ACC112 (cell line): ENCODE measurements at regions not wholly inside any gene's neighbourhood (a gene's known extent, or its start where the extent isn't known, plus 50 kb on each side); places are given as distances from the start of the nearest gene placed in this dataset.

Experiments
- H2AFZ ChIP-seq: fragments of 200-600 bp; sonication (generic); one replicate; pipeline ENCODE4 v1.6.0; 2017; ENCODE audit warnings: antibody characterized with exemption, low read length; ENCODE audit not compliant: unreplicated experiment
- H3K27ac ChIP-seq: fragments of 200-600 bp; sonication (generic); 2 replicates; pipeline ENCODE4 v1.5.1; 2014; ENCODE audit warnings: low read depth, mild to moderate bottlenecking, antibody characterized with exemption, low read length, moderate library complexity
- H3K27me3 ChIP-seq: fragments of 200-600 bp; sonication (generic); 2 replicates; pipeline ENCODE4 v1.6.1; 2014; ENCODE audit warnings: mild to moderate bottlenecking, antibody characterized with exemption, low read length, moderate library complexity, mixed read lengths; ENCODE audit not compliant: insufficient read depth
- H3K36me3 ChIP-seq: fragments of 200-600 bp; sonication (generic); 2 replicates; pipeline ENCODE4 v1.6.1; 2016; ENCODE audit warnings: mild to moderate bottlenecking, antibody characterized with exemption, low read length, moderate library complexity, mixed read lengths; ENCODE audit not compliant: insufficient read depth
- H3K4me1 ChIP-seq: fragments of 200-600 bp; sonication (generic); one replicate; pipeline ENCODE4 v1.6.1; 2016; ENCODE audit warnings: low read length, mixed read lengths; ENCODE audit not compliant: insufficient read depth, unreplicated experiment, control insufficient read depth
- H3K4me3 ChIP-seq: fragments of 200-600 bp; sonication (generic); 2 replicates; pipeline ENCODE4 v1.5.1; 2014; ENCODE audit warnings: mild to moderate bottlenecking, low read depth, low read length
- H3K79me2 ChIP-seq: fragments of 200-600 bp; sonication (generic); one replicate; pipeline ENCODE4 v1.6.0; 2016; ENCODE audit warnings: low read length; ENCODE audit not compliant: control insufficient read depth, unreplicated experiment, insufficient read depth

DNA sequence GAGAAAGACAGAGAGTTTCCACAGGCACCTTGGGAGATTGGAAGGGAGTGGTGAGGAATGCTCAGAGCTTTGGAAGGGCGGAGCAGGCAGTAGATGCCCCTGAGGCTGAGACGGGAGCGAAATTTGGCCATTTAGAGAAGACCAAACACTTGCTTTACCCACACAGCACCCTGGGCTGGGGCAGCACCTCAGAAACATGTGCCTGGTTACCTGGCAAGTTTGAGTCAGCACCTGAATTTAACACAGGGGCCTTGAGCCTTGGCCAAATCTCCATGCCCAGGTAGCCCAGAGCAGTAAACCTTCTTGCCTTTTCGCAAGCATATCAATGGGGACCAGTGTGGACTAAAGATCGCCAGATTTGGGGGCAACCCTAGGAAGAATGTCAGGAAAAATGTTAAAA is 111.9 kb upstream of the NFE2L3 start:
- Histone ChIP-seq H2AFZ (no peak overlapping the region), H3K27me3 (peaks cover 6% of the 10 kb centered on the region; the same call in 1 of the 2 replicates), H3K79me2 (no peaks in the 10 kb centered on the region), H3K4me3 (no peak overlapping the region), H3K4me1 (no peaks in the 10 kb centered on the region), H3K36me3 (no peaks in the 10 kb centered on the region), H3K27ac (no peak overlapping the region)

DNA sequence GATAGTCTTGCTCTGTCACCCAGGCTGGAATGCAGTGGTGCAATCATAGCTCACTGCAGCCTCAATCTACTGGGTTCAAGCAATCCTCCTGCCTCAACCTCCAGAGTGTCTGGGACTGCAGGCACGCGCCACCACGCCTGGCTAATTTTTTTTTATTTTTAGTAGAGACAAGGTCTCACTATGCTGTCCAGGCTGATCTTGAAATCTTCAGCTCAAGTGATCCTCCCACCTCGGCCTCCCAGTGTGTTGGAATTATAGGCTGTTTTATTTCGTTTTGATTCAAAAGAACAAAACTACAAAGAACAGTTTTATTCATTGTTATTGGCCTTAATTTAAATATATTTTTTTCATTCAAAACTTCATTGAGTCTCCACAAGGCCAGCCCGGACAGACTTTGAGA is 109.8 kb upstream of the NFE2L3 start:
- no peaks in the 10 kb centered on the region for H3K79me2 ChIP-seq
- no peak overlapping the region for H3K4me3 ChIP-seq
- no peaks in the 10 kb centered on the region for H3K36me3 ChIP-seq
- H3K27me3 ChIP-seq, result peaks cover 8% of the 10 kb centered on the region; the same call in 1 of the 2 replicates
- H2AFZ ChIP-seq, result no peak overlapping the region
- no peak overlapping the region for H3K27ac ChIP-seq
- no peaks in the 10 kb centered on the region for H3K4me1 ChIP-seq

GRCh38 chr7:26043801-26044200 is 108.2 kb upstream of the NFE2L3 start:
- no peak overlapping the region for H2AFZ ChIP-seq
- no peaks in the 10 kb centered on the region for H3K4me1 ChIP-seq
- H3K27me3 ChIP-seq, result peaks cover 8% of the 10 kb centered on the region
- no peaks in the 10 kb centered on the region for H3K79me2 ChIP-seq
- H3K27ac ChIP-seq, result no peak overlapping the region
- no peak overlapping the region for H3K4me3 ChIP-seq
- H3K36me3 ChIP-seq, result no peaks in the 10 kb centered on the region

- H2AFZ ChIP-seq, result no peak overlapping the region
- no peak overlapping the region for H3K27ac ChIP-seq
- no peaks in the 10 kb centered on the region for H3K4me1 ChIP-seq
- peaks cover 12% of the 10 kb centered on the region for H3K27me3 ChIP-seq
- H3K79me2 ChIP-seq, result no peaks in the 10 kb centered on the region
- H3K36me3 ChIP-seq, result no peaks in the 10 kb centered on the region
- no peak overlapping the region for H3K4me3 ChIP-seq
These were observed 107.7 kb upstream of the NFE2L3 start for GRCh38 chr7:26044320-26044719.

DNA sequence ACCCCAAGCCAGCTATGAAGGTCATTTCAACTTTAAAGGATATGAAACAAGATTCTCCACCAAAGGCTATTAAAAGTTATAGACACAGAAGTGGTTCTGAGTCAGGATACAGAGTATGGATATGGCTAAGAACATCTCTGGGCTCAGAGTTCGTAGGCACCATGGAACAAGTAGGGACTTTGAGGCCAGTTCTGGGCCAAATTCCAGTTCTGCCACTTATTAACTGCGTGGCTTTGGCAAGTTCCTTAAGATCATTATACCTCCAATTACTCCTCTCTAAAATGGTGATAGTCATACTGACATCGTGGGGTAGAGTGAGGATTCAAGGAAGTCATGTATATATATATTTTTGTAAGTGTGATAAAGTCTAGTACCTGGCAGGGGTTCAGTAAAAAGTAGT is 105.8 kb upstream of the NFE2L3 start:
- no peak overlapping the region for H2AFZ ChIP-seq
- H3K4me1 ChIP-seq, result no peaks in the 10 kb centered on the region
- no peak overlapping the region for H3K27ac ChIP-seq
- no peak overlapping the region for H3K4me3 ChIP-seq
- no peaks in the 10 kb centered on the region for H3K79me2 ChIP-seq
- peaks cover 18% of the 10 kb centered on the region for H3K27me3 ChIP-seq
- no peaks in the 10 kb centered on the region for H3K36me3 ChIP-seq

DNA sequence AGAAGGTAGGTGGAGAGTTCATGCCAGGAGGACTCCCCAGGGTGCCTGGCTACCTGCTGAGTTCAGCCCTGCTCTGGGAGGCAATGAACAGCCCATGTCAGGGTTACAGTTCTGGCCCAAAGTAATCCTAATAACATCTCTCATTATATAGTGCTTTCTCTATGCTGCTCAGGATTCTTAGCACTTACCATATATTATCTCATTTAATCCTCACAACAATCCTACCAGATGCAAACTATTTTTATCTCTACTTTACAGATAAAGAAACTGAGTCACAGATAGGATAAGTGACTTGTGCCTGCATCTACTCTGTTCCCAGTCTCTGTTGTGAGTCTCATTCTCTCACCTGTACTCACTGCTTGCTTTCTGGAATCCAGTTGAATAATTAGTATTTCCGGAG is 105.1 kb upstream of the NFE2L3 start:
- Histone ChIP-seq H3K36me3 (no peaks in the 10 kb centered on the region), H3K79me2 (no peaks in the 10 kb centered on the region), H3K27ac (no peak overlapping the region), H2AFZ (no peak overlapping the region), H3K27me3 (peaks cover 18% of the 10 kb centered on the region), H3K4me3 (no peak overlapping the region), H3K4me1 (no peaks in the 10 kb centered on the region)

DNA sequence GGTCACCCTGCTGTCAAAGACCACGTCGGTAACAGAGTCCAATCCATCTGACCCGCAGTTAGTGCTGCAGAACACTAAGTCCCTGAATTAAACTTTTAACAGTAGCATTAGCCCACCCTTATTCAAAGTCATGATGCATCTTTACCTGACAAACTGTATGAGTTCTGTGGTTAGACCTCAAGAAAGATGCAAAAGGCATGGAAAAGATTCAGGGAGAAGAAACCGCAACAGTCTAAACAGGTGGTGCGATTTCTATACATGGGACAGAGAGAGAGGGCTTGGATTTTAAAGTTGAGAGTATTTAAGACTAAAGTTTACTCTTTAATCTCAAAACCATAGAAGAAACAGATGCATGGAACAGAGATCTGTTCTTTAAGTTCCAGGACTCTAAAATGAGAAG is 103.3 kb upstream of the NFE2L3 start:
- H2AFZ ChIP-seq, result no peak overlapping the region
- no peak overlapping the region for H3K4me3 ChIP-seq
- H3K27me3 ChIP-seq, result peaks cover 18% of the 10 kb centered on the region
- no peaks in the 10 kb centered on the region for H3K4me1 ChIP-seq
- H3K79me2 ChIP-seq, result no peaks in the 10 kb centered on the region
- no peak overlapping the region for H3K27ac ChIP-seq
- no peaks in the 10 kb centered on the region for H3K36me3 ChIP-seq

- Histone ChIP-seq H3K36me3 (no peaks in the 10 kb centered on the region), H3K4me3 (no peak overlapping the region), H3K27ac (no peak overlapping the region), H3K4me1 (no peaks in the 10 kb centered on the region), H3K27me3 (peaks cover 18% of the 10 kb centered on the region), H3K79me2 (no peaks in the 10 kb centered on the region), H2AFZ (no peak overlapping the region)
These were observed 102.9 kb upstream of the NFE2L3 start for GRCh38 chr7:26049081-26049480.

DNA sequence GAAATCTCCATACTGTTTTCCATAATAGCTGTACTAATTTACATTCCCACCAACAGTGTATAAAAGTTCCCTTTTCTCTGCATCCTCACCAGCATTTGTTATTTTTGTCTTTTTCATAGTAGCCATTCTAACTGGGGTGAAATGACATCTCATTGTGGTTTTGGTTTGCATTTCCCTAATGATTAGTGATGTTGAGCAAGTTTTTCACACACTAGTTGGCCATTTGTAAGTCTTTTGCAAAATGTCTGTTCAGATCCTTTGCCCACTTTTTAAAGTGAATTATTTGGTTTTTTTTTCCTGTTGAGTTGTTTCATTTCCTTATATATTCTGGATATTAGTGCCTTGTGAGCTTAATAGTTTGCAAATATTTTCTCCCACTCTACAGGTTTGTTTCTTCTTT is 101.0 kb upstream of the NFE2L3 start:
- no peaks in the 10 kb centered on the region for H3K79me2 ChIP-seq
- H3K4me3 ChIP-seq, result no peak overlapping the region
- no peaks in the 10 kb centered on the region for H3K36me3 ChIP-seq
- no peaks in the 10 kb centered on the region for H3K4me1 ChIP-seq
- no peak overlapping the region for H3K27ac ChIP-seq
- peaks cover 28% of the 10 kb centered on the region for H3K27me3 ChIP-seq
- no peak overlapping the region for H2AFZ ChIP-seq

DNA sequence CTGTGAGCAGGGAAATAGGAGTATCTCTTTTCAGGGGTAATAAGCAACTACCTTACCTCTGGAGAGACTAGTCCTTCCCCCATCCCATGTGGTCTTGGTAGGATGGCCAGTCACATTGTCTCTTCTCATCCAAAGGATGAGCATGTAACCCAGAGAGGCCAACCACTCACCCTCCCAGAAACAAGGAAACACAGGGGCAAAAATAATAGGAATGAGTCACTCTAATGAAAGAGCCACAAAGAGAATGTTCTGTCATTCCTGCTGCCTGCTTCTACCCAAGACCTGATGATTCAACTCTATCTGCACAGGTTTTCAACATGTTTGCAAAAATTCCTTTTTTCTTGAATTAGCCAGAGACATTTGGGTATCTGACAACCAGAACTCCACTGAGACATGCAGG is 99.3 kb upstream of the NFE2L3 start:
- Histone ChIP-seq H3K4me3 (no peak overlapping the region), H3K27me3 (peaks cover 39% of the 10 kb centered on the region), H3K79me2 (no peaks in the 10 kb centered on the region), H3K36me3 (no peaks in the 10 kb centered on the region), H2AFZ (no peak overlapping the region), H3K27ac (no peak overlapping the region), H3K4me1 (no peaks in the 10 kb centered on the region)

GRCh38 chr7:26054386-26054785 is 97.6 kb upstream of the NFE2L3 start:
- H3K4me1 ChIP-seq, result no peaks in the 10 kb centered on the region
- H3K79me2 ChIP-seq, result no peaks in the 10 kb centered on the region
- H3K27me3 ChIP-seq, result peaks cover 48% of the 10 kb centered on the region
- no peak overlapping the region for H3K27ac ChIP-seq
- no peak overlapping the region for H2AFZ ChIP-seq
- H3K4me3 ChIP-seq, result no peak overlapping the region
- no peaks in the 10 kb centered on the region for H3K36me3 ChIP-seq
